HCT116 (cell line): ENCODE measurements at regions not wholly inside any gene's neighbourhood (a gene's known extent, or its start where the extent isn't known, plus 50 kb on each side); places are given as distances from the start of the nearest gene placed in this dataset.

Experiments
- ATAC-seq: fragments of 200-7000 bp; cut with Tn5 transposase; 2 replicates; pipeline ENCODE4 v1.9.1; 2020; ENCODE audit warnings: mild to moderate bottlenecking, moderate library complexity
- BruUV-seq: library from RNA; stranded (reverse); fragments of 400-500 nt; replicated peaks from 2 replicates; lab custom pipeline; 2021; lab: Mats Ljungman, UMichigan
- CTCF ChIA-PET: fragments of 300-600 bp; sonication (Branson Sonifier 250); formaldehyde crosslinking; loops from one replicate; lab custom pipeline; 2021; ENCODE audit warnings: antibody characterized with exemption; lab: Charles Lee
- POLR2A ChIA-PET: fragments of 300-600, 350-600 bp; sonication (Branson Sonifier 250); formaldehyde crosslinking; loops from one replicate; lab custom pipeline; 2021; ENCODE audit warnings: antibody characterized with exemption; lab: Charles Lee
- RAD21 ChIA-PET, 2 experiments: fragments of 300-600 bp; sonication (Branson Sonifier 250); formaldehyde crosslinking; loops; one replicate each; lab custom pipeline; 2023; ENCODE audit warnings: low total read pairs in 2 of 2; ENCODE audit not compliant: uncharacterized antibody in 2 of 2, unreplicated experiment in 2 of 2, low non-redundant PET in 1 of 2; lab: Charles Lee
- DNase-seq: peaks from one replicate; pipeline ENCODE4 v3.0.0-alpha.2; 2010; ENCODE audit warnings: low read depth, low spot score
- H2AFZ ChIP-seq: fragments of 200-600 bp; shearing (Covaris generic), sonication (generic); 2 replicates; pipeline ENCODE4 v1.6.1; 2017; ENCODE audit warnings: low read depth, mixed run types, mixed read lengths, antibody characterized with exemption, low read length; ENCODE audit not compliant: poor library complexity, severe bottlenecking
- H3K27ac ChIP-seq: 2 replicates; pipeline ENCODE4 v1.5.1; 2012; ENCODE audit warnings: low read depth, low read length
- H3K27me3 ChIP-seq: fragments of 200-600 bp; sonication (generic); 2 replicates; pipeline ENCODE4 v1.6.1; 2016; ENCODE audit warnings: mixed run types, low read length, mixed read lengths; ENCODE audit not compliant: insufficient read depth
- H3K36me3 ChIP-seq, 2 experiments: fragments of 200-500 bp in 1 of 2; fragments of 200-600 bp in 1 of 2; sonication (Bioruptor generic) in 1 of 2; sonication (generic) in 1 of 2; 2 replicates each; pipeline versions ENCODE4 v1.5.1 to v1.6.1; 2014 to 2016; ENCODE audit warnings: low read length in 2 of 2, inconsistent platforms in 1 of 2, mixed read lengths in 1 of 2, mixed run types in 1 of 2; ENCODE audit not compliant: insufficient read depth in 2 of 2, control insufficient read depth in 1 of 2
- H3K4me1 ChIP-seq, 2 experiments: fragments of 200-600 bp in 1 of 2; sonication (generic) in 1 of 2; 2 replicates each; pipeline versions ENCODE4 v1.5.1 to v1.6.1; 2012 to 2017; ENCODE audit warnings: low read length in 2 of 2, inconsistent platforms in 1 of 2, mild to moderate bottlenecking in 1 of 2, mixed read lengths in 1 of 2, mixed run types in 1 of 2, moderate library complexity in 1 of 2; ENCODE audit not compliant: insufficient read depth in 2 of 2, control insufficient read depth in 1 of 2
- H3K4me2 ChIP-seq: fragments of 200-600 bp; sonication (generic); 2 replicates; pipeline ENCODE4 v1.6.1; 2017; ENCODE audit warnings: mixed run types, low read length, mixed read lengths
- H3K4me3 ChIP-seq, 2 experiments: fragments of 200-600 bp in 1 of 2; sonication (generic) in 1 of 2; replicated peaks in 1 of 2; 2 replicates each; pipeline ENCODE4 v1.5.1; 2011 to 2016; ENCODE audit warnings: low read length in 2 of 2, control low read depth in 1 of 2, low read depth in 1 of 2, mild to moderate bottlenecking in 1 of 2, mixed read lengths in 1 of 2, mixed run types in 1 of 2
- H3K79me2 ChIP-seq: fragments of 200-600 bp; sonication (generic); 2 replicates; pipeline ENCODE4 v1.6.1; 2017; ENCODE audit warnings: mild to moderate bottlenecking, mixed run types, low read length, moderate library complexity, mixed read lengths; ENCODE audit not compliant: insufficient read depth
- H3K9ac ChIP-seq: fragments of 200-600 bp; sonication (generic); 2 replicates; pipeline ENCODE4 v1.6.1; 2016; ENCODE audit warnings: low read length, mixed read lengths
- H3K9me2 ChIP-seq: fragments of 200-600 bp; sonication (generic), shearing (Covaris generic); 2 replicates; pipeline ENCODE4 v1.6.1; 2017; ENCODE audit warnings: mixed run types, mild to moderate bottlenecking, moderate library complexity; ENCODE audit not compliant: insufficient read depth
- H3K9me3 ChIP-seq, 2 experiments: fragments of 200-500 bp in 1 of 2; fragments of 200-600 bp in 1 of 2; sonication (Bioruptor generic) in 1 of 2; sonication (generic) in 1 of 2; 2 replicates each; pipeline ENCODE4 v1.6.1; 2014 to 2017; ENCODE audit warnings: low read length in 2 of 2, mixed read lengths in 2 of 2, inconsistent platforms in 1 of 2, low read depth in 1 of 2, mild to moderate bottlenecking in 1 of 2, mixed run types in 1 of 2, moderate library complexity in 1 of 2; ENCODE audit not compliant: control insufficient read depth in 1 of 2, insufficient read depth in 1 of 2
- H4K20me1 ChIP-seq: fragments of 200-600 bp; sonication (generic), shearing (Covaris generic); 2 replicates; pipeline ENCODE4 v1.6.1; 2017; ENCODE audit warnings: mixed run types, mild to moderate bottlenecking, moderate library complexity; ENCODE audit not compliant: insufficient read depth
- ATF3 ChIP-seq: IDR thresholded peaks from 2 replicates; pipeline ENCODE4 v1.6.1; 2012
- CBX3 ChIP-seq: IDR thresholded peaks from 2 replicates; pipeline ENCODE4 v1.6.1; 2012; ENCODE audit warnings: low read depth
- CEBPB ChIP-seq: IDR thresholded peaks from 2 replicates; pipeline ENCODE4 v1.6.1; 2012; ENCODE audit warnings: low read depth
- EZH2phosphoT487 ChIP-seq: fragments of 200-600 bp; IDR thresholded peaks from 2 replicates; pipeline ENCODE4 v1.6.1; 2018; ENCODE audit warnings: antibody characterized with exemption, borderline replicate concordance
- FOSL1 ChIP-seq: IDR thresholded peaks from 2 replicates; pipeline ENCODE4 v1.6.1; 2012; ENCODE audit warnings: low read depth
- JUND ChIP-seq: IDR thresholded peaks from 2 replicates; pipeline ENCODE4 v1.6.1; 2012
- POLR2A ChIP-seq: IDR thresholded peaks from 2 replicates; pipeline ENCODE4 v1.7.0; 2011; ENCODE audit warnings: borderline replicate concordance; ENCODE audit not compliant: insufficient read depth, insufficient read length; ENCODE audit errors: extremely low read depth
- POLR2AphosphoS5 ChIP-seq: IDR thresholded peaks from 2 replicates; pipeline ENCODE4 v1.6.1; 2011; ENCODE audit warnings: mild to moderate bottlenecking, low read depth, low read length, moderate library complexity
- RAD21 ChIP-seq: IDR thresholded peaks from 2 replicates; pipeline ENCODE4 v1.6.1; 2012; ENCODE audit warnings: low read depth, mild to moderate bottlenecking
- SIN3A ChIP-seq: IDR thresholded peaks from 2 replicates; pipeline ENCODE4 v1.6.1; 2012; ENCODE audit warnings: low read depth
- SRF ChIP-seq: IDR thresholded peaks from 2 replicates; pipeline ENCODE4 v1.6.1; 2012; ENCODE audit warnings: low read depth
- YY1 ChIP-seq: IDR thresholded peaks from 2 replicates; pipeline ENCODE4 v1.6.1; 2011; ENCODE audit warnings: low read length, low read depth, moderate library complexity, mild to moderate bottlenecking; ENCODE audit not compliant: insufficient replicate concordance; ENCODE audit errors: extremely low read depth
- ZBTB33 ChIP-seq: IDR thresholded peaks from 2 replicates; pipeline ENCODE4 v1.6.1; 2011; ENCODE audit warnings: mild to moderate bottlenecking, low read length, moderate library complexity; ENCODE audit not compliant: insufficient replicate concordance; ENCODE audit errors: extremely low read depth
- ZNF274 ChIP-seq: fragments of 200-500 bp; sonication (Bioruptor generic); IDR thresholded peaks from 2 replicates; pipeline ENCODE4 v1.6.1; 2014; ENCODE audit warnings: mild to moderate bottlenecking, low read depth, low read length, inconsistent platforms
- intact Hi-C: fragments of 100-400 bp; cut with micrococcal nuclease; formaldehyde crosslinking; loops from 2 replicates; pipeline ENCODE4 v1.10.0; 2022
- TF ChIP-seq, protein P1 (sequence below): IDR thresholded peaks from 2 replicates; pipeline ENCODE4 v1.6.1; 2012
- TF ChIP-seq, protein P2 (sequence below), 3 experiments: fragments of 200-600 bp in 1 of 3; sonication (generic) in 1 of 3; IDR thresholded peaks in 2 of 3; conservative IDR thresholded peaks in 1 of 3; 2 replicates each; pipeline ENCODE4 v1.5.1; 2012 to 2017; ENCODE audit warnings: low read depth in 2 of 3, low read length in 2 of 3, antibody characterized with exemption in 1 of 3, borderline replicate concordance in 1 of 3, control low read depth in 1 of 3, mild to moderate bottlenecking in 1 of 3, mixed read lengths in 1 of 3, mixed run types in 1 of 3, moderate library complexity in 1 of 3; ENCODE audit not compliant: insufficient read depth in 1 of 3

- RAD21 ChIA-PET = no interaction called here
- no peak for TF ChIP-seq JUND
- no peak for TF ChIP-seq RAD21
- TF ChIP-seq ZNF274 = no peak
- TF ChIP-seq, all 23 proteins: peak for 0
- H3K4me2 ChIP-seq = no peak overlapping the region
- no peak for DNase-seq
- CTCF ChIA-PET = no interaction called here
- intact Hi-C loops = no loop called here
- POLR2A ChIA-PET = no interaction called here
- no peaks in the 10 kb centered on the region for H4K20me1 ChIP-seq
- no peaks in the 10 kb centered on the region for H3K79me2 ChIP-seq
- no peaks in the 10 kb centered on the region for H3K27me3 ChIP-seq
- H3K27ac ChIP-seq = no peak overlapping the region
- no peaks in the 10 kb centered on the region for H3K36me3 ChIP-seq
- ATAC-seq = no peak
- H3K9me3 ChIP-seq = no peaks in the 10 kb centered on the region
- no peaks in the 10 kb centered on the region for H3K4me1 ChIP-seq
- H3K9me2 ChIP-seq = no peaks in the 10 kb centered on the region
- H2AFZ ChIP-seq = no peak overlapping the region
- H3K9ac ChIP-seq = no peak overlapping the region
- no peak overlapping the region for H3K4me3 ChIP-seq
- no TSS peak for BruUV-seq
These were observed 141.5 kb downstream of the ZMAT3 start for GRCh38 chr3:178930116-178930515.

DNA sequence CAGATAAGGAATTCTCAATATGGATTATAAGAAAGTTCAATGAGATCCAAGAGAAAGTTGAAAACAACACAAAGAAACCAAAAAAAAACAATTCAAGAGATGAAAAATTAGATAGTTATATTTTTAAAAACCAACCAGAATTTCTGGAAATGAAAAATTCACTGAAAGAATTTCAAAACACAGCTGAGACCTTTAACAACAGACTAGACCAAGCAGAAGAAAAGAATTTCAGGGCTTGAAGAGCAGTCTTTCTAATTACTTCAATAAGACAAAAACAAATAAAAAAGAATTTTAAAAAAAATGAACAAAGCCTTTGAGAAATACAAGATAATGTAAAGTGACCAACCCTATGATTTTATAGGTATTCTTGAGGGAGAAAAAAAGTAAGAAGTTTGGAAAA lies 155.4 kb downstream of the ZMAT3 start:
- BruUV-seq = no TSS peak
- H3K4me3 ChIP-seq = no peak overlapping the region
- ATAC-seq = no peak
- TF ChIP-seq, protein P1, sequence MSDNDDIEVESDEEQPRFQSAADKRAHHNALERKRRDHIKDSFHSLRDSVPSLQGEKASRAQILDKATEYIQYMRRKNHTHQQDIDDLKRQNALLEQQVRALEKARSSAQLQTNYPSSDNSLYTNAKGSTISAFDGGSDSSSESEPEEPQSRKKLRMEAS = no peak
- TF ChIP-seq, protein P2, sequence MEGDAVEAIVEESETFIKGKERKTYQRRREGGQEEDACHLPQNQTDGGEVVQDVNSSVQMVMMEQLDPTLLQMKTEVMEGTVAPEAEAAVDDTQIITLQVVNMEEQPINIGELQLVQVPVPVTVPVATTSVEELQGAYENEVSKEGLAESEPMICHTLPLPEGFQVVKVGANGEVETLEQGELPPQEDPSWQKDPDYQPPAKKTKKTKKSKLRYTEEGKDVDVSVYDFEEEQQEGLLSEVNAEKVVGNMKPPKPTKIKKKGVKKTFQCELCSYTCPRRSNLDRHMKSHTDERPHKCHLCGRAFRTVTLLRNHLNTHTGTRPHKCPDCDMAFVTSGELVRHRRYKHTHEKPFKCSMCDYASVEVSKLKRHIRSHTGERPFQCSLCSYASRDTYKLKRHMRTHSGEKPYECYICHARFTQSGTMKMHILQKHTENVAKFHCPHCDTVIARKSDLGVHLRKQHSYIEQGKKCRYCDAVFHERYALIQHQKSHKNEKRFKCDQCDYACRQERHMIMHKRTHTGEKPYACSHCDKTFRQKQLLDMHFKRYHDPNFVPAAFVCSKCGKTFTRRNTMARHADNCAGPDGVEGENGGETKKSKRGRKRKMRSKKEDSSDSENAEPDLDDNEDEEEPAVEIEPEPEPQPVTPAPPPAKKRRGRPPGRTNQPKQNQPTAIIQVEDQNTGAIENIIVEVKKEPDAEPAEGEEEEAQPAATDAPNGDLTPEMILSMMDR (IDR thresholded peaks at IDR 0.05 in 2 of 3, conservative IDR thresholded peaks at IDR 0.05 in 1 of 3; ENCODE audit: borderline replicate concordance in 1 of 3, insufficient read depth in 1 of 3, low read depth in 2 of 3, low read length in 2 of 3) = no peak
- TF ChIP-seq RAD21 (no peak), ZNF274 (no peak), FOSL1 (no peak), ZBTB33 (no peak), POLR2AphosphoS5 (no peak), EZH2phosphoT487 (no peak), CEBPB (no peak), SIN3A (no peak), ATF3 (no peak), CBX3 (no peak), SRF (no peak), YY1 (no peak), POLR2A (no peak)
- RAD21 ChIA-PET = no interaction called here
- H3K27ac ChIP-seq = no peak overlapping the region
- H4K20me1 ChIP-seq = no peaks in the 10 kb centered on the region
- intact Hi-C loops = no loop called here
- no peak overlapping the region for H2AFZ ChIP-seq
- no peak overlapping the region for H3K4me2 ChIP-seq
- POLR2A ChIA-PET = no interaction called here
- no peaks in the 10 kb centered on the region for H3K79me2 ChIP-seq
- CTCF ChIA-PET = no interaction called here
- no peak overlapping the region for H3K9ac ChIP-seq
- no peaks in the 10 kb centered on the region for H3K4me1 ChIP-seq
- no peak for DNase-seq
- H3K27me3 ChIP-seq = no peaks in the 10 kb centered on the region
- no peaks in the 10 kb centered on the region for H3K36me3 ChIP-seq
- H3K9me2 ChIP-seq = no peaks in the 10 kb centered on the region
- peaks cover 0 to 4% of the 10 kb centered on the region in 2 experiments; a peak in 1 of 4 replicates for H3K9me3 ChIP-seq
